Epithelial cell of esophagus (primary cell): ENCODE measurements at regions not wholly inside any gene's neighbourhood (a gene's known extent, or its start where the extent isn't known, plus 50 kb on each side); places are given as distances from the start of the nearest gene placed in this dataset.
"Not testable (repeated sequence)": the region's sequence is repeated elsewhere in the genome, so short reads cannot be mapped to it uniquely, and the experiment has no call there.

ENCODE experiments used
- DNase-seq: peaks from one replicate; pipeline ENCODE4 v3.0.0; 2010; ENCODE audit warnings: low read depth
- H3K4me3 ChIP-seq: 2 replicates; pipeline ENCODE4 v1.5.1; 2011; ENCODE audit warnings: mild to moderate bottlenecking, low read length, control low read depth
- TF ChIP-seq, protein P1 (sequence below): IDR thresholded peaks from 2 replicates; pipeline ENCODE4 v1.5.1; 2011; ENCODE audit warnings: low read depth, mild to moderate bottlenecking, low read length, control low read depth, inconsistent platforms; ENCODE audit not compliant: insufficient read depth; ENCODE audit errors: missing control alignments

DNA sequence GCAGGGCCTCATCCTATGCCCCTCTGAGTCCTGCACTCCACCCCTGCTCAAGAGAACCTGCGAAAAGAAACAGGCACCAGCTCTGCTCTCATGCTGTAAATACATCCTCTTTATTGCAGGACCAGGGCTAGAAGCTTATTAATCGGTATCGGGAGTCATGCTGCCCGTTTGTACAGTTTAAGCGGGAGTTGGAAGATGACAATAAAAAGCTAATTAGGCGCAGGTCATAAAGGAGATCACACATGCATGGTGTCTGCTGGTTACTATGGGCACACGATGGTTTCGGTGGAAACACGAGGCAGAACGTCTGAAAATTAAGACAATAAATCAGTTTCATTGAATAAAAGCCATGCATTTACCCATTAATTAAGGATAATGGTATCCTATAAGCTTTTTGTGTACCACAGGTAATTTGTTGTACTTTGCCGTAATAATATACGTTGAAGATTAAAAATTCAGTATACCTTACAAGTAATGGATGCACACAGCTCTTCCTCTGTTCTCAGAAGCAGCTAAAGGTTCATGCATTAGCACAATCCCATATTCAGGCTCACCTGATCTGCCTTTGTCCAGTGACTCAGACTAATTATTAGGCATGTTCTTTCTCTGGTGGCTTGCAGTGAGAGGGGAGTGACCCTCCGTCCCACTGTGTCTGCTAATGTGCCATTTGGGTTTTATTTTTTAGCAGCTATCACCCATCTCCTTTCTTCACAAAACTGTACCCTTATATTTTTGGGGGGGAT, 406.0 kb downstream of the TSHZ3 start:
- TF ChIP-seq, protein P1, sequence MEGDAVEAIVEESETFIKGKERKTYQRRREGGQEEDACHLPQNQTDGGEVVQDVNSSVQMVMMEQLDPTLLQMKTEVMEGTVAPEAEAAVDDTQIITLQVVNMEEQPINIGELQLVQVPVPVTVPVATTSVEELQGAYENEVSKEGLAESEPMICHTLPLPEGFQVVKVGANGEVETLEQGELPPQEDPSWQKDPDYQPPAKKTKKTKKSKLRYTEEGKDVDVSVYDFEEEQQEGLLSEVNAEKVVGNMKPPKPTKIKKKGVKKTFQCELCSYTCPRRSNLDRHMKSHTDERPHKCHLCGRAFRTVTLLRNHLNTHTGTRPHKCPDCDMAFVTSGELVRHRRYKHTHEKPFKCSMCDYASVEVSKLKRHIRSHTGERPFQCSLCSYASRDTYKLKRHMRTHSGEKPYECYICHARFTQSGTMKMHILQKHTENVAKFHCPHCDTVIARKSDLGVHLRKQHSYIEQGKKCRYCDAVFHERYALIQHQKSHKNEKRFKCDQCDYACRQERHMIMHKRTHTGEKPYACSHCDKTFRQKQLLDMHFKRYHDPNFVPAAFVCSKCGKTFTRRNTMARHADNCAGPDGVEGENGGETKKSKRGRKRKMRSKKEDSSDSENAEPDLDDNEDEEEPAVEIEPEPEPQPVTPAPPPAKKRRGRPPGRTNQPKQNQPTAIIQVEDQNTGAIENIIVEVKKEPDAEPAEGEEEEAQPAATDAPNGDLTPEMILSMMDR = no peak
- no peak for DNase-seq

DNA sequence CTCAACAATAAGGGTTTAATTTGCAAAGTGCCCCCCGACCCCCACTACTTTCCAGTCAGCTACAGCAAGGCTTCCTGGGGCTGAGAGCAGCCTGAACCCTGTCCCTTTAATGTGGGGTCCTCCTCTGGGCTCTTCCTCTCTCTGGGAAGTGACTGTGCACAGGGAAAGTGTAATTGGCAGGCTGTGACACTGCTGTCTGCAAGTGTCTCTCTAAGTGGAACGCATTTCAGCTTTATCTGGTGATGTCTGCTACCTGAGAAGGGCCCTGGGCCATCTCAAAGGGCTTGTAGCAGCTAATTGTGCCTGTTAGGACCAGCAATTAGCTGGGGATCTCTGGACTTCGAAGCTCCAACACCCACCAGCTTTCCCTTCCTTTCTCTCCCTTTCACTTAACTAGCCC, 406.6 kb downstream of the TSHZ3 start:
- TF ChIP-seq, protein P1 = no peak
- DNase-seq = no peak

More for the DNA sequence above, 406.0 kb downstream of the TSHZ3 start:
- no peak overlapping the region for H3K4me3 ChIP-seq

DNA sequence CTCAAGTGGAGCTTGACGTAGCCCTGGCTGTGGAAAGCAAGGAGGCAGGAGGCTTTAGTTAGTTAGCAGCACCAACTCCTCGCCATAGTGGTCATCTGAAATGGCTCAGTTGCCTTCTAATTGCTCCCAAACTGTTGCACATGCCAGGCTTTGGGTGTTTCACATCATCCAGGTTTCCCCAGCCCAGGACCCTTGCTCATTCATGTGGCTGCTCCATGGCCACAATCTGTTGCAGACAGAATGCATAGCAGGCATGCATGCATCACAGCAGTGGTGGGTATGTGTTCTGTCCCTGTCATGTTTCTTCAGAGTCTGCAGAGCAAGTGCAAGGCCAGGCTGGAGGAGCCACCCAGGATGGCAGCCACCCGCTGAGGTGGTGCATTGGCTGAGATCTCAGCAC, 407.6 kb downstream of the TSHZ3 start:
- H3K4me3 ChIP-seq = no peak overlapping the region
- DNase-seq = no peak
- TF ChIP-seq, protein P1 = no peak

More for the DNA sequence above, 406.6 kb downstream of the TSHZ3 start:
- no peak overlapping the region for H3K4me3 ChIP-seq

DNA sequence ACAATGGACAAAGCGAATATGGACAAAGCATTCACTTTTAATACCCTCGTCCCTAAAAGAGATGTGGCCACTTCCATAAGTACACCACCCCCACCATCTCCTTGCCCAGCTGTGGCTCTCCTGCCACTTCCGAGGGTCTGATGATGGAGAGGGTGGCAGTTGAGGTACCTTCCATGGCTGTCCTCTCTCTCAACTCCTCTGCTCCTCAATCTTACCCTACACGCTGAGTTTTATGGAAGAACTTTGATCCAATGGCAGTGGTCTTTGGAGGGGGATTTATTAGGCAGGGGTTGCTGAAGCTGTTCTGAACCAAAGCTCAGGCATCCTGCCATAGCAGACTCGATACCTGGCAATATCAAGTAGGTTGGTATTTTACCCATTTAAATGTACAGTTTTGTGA, 413.0 kb downstream of the TSHZ3 start:
- no peak overlapping the region for H3K4me3 ChIP-seq
- TF ChIP-seq, protein P1 = no peak
- DNase-seq = no peak

DNA sequence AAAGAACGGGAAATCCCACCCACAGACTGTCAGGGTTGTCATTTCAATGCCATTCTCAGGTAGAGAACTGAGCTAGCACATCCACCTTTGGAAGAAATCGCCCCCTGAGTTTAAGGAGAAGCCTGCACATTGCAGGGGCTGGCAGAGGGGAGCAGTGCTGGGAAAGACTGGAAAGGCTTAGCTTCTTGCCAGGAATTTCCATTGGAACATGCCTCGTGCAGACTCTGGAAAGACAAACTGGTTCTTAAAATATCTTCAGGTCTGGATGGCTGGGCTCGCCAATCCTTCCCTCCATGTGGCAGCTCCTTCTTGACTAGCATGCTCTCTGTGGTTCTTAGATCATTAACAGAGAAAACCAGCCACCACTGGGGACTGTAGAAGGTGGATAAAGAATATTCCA, 414.1 kb downstream of the TSHZ3 start:
- TF ChIP-seq, protein P1 = no peak
- H3K4me3 ChIP-seq = no peak overlapping the region
- no peak for DNase-seq

DNA sequence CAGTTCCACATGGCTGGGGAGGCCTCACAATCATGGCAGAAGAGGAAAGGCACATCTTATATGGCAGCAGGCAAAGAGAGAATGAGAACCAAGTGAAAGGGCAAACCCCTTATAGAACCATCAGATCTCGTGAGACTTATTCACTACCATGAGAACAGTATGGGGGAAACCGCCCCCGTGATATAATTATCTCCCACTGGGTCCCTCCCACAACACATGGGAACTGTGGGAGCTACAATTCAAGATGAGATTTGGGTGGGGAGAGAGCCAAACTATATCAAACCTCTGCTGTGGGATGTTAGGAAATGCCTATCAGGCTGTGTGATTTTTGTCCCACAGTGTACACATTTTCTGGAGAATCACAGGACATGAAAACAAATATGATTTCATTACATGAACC, 415.8 kb downstream of the TSHZ3 start:
- not testable (repeated sequence) for DNase-seq, H3K4me3 ChIP-seq

DNA sequence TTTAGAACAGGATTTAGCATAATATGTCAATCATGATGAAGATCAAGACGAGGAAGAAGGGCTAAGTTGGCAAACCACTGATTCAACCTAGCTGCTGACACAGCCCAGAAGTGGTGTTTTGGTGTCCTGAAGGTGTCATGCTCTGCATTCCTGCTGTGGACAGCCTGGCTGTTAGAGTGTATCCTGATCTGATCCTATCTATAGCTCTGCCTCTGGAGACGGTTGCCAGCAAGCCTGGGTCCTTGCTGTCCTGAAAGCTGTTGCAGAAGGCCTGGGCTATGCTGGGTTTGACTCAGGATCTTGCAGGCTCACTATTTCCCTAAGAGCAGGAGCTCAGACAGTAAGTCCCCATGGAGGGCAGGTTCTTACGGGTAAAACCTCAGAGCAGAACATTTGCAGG, 416.4 kb downstream of the TSHZ3 start:
- TF ChIP-seq, protein P1 = no peak
- DNase-seq = no peak
- no peak overlapping the region for H3K4me3 ChIP-seq
